ENCODE measurements at regions not wholly inside any gene's neighbourhood (a gene's known extent, or its start where the extent isn't known, plus 50 kb on each side); places are given as distances from the start of the nearest gene placed in this dataset.

- H3K36me3 ChIP-seq (replicated peaks; ENCODE audit: low read depth, low read length): no peaks in the 10 kb centered on the region
- no peaks in the 10 kb centered on the region for H3K27me3 ChIP-seq (ENCODE audit: low read depth, low read length)
- H3K9ac ChIP-seq (ENCODE audit: low read length): no peak overlapping the region
- H3K27ac ChIP-seq (ENCODE audit: low read length): no peak overlapping the region
- no peaks in the 10 kb centered on the region for H3K9me3 ChIP-seq (ENCODE audit: insufficient read depth, low read length)
- no peak overlapping the region for H3K4me3 ChIP-seq (ENCODE audit: low read length)
- H2AFZ ChIP-seq (ENCODE audit: low read depth, low read length): no peak overlapping the region
- H3K4me1 ChIP-seq (ENCODE audit: low read length): peaks cover 6% of the 10 kb centered on the region; the same call in 1 of the 2 replicates
- H3K4me2 ChIP-seq (ENCODE audit: low read length): no peak overlapping the region
- H3K79me2 ChIP-seq (ENCODE audit: low read length): no peaks in the 10 kb centered on the region
- H4K20me1 ChIP-seq (ENCODE audit: insufficient read depth, low read length): no peaks in the 10 kb centered on the region
- TF ChIP-seq, protein P1, sequence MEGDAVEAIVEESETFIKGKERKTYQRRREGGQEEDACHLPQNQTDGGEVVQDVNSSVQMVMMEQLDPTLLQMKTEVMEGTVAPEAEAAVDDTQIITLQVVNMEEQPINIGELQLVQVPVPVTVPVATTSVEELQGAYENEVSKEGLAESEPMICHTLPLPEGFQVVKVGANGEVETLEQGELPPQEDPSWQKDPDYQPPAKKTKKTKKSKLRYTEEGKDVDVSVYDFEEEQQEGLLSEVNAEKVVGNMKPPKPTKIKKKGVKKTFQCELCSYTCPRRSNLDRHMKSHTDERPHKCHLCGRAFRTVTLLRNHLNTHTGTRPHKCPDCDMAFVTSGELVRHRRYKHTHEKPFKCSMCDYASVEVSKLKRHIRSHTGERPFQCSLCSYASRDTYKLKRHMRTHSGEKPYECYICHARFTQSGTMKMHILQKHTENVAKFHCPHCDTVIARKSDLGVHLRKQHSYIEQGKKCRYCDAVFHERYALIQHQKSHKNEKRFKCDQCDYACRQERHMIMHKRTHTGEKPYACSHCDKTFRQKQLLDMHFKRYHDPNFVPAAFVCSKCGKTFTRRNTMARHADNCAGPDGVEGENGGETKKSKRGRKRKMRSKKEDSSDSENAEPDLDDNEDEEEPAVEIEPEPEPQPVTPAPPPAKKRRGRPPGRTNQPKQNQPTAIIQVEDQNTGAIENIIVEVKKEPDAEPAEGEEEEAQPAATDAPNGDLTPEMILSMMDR (IDR thresholded peaks at IDR 0.05; ENCODE audit: low read depth, low read length): no peak
- TF ChIP-seq EZH2phosphoT487 (IDR thresholded peaks at IDR 0.05; ENCODE audit: low read depth): no peak
Measured at GRCh38 chr16:87249425-87249824, 67.8 kb downstream of the C16orf95 start.

GRCh38 chr16:87250431-87250960, 66.7 kb downstream of the C16orf95 start:
- Histone ChIP-seq H3K4me1 (ENCODE audit: low read length) (peaks cover 6% of the 10 kb centered on the region; the same call in 1 of the 2 replicates), H3K27ac (ENCODE audit: low read length) (no peak overlapping the region), H2AFZ (ENCODE audit: low read depth, low read length) (no peak overlapping the region), H3K4me2 (ENCODE audit: low read length) (no peak overlapping the region), H3K9ac (ENCODE audit: low read length) (no peak overlapping the region), H4K20me1 (ENCODE audit: insufficient read depth, low read length) (no peaks in the 10 kb centered on the region), H3K79me2 (ENCODE audit: low read length) (no peaks in the 10 kb centered on the region), H3K36me3 (replicated peaks; ENCODE audit: low read depth, low read length) (no peaks in the 10 kb centered on the region), H3K4me3 (ENCODE audit: low read length) (no peak overlapping the region), H3K9me3 (ENCODE audit: insufficient read depth, low read length) (no peaks in the 10 kb centered on the region), H3K27me3 (ENCODE audit: low read depth, low read length) (no peaks in the 10 kb centered on the region)
- TF ChIP-seq EZH2phosphoT487 (IDR thresholded peaks at IDR 0.05; ENCODE audit: low read depth): no peak
- TF ChIP-seq, protein P1 (IDR thresholded peaks at IDR 0.05; ENCODE audit: low read depth, low read length): no peak

GRCh38 chr16:87252269-87252970, 64.8 kb downstream of the C16orf95 start:
- Histone ChIP-seq H3K9me3 (ENCODE audit: insufficient read depth, low read length) (no peaks in the 10 kb centered on the region), H3K36me3 (replicated peaks; ENCODE audit: low read depth, low read length) (no peaks in the 10 kb centered on the region), H3K4me3 (ENCODE audit: low read length) (no peak overlapping the region), H3K79me2 (ENCODE audit: low read length) (no peaks in the 10 kb centered on the region), H3K4me2 (ENCODE audit: low read length) (no peak overlapping the region), H4K20me1 (ENCODE audit: insufficient read depth, low read length) (no peaks in the 10 kb centered on the region), H3K27ac (ENCODE audit: low read length) (no peak overlapping the region), H2AFZ (ENCODE audit: low read depth, low read length) (no peak overlapping the region), H3K9ac (ENCODE audit: low read length) (no peak overlapping the region), H3K4me1 (ENCODE audit: low read length) (peaks cover 6% of the 10 kb centered on the region; the same call in 1 of the 2 replicates), H3K27me3 (ENCODE audit: low read depth, low read length) (no peaks in the 10 kb centered on the region)
- no peak for TF ChIP-seq EZH2phosphoT487 (IDR thresholded peaks at IDR 0.05; ENCODE audit: low read depth)
- TF ChIP-seq, protein P1 (IDR thresholded peaks at IDR 0.05; ENCODE audit: low read depth, low read length): no peak
